IMR-90 (cell line): ENCODE measurements at regions not wholly inside any gene's neighbourhood (a gene's known extent, or its start where the extent isn't known, plus 50 kb on each side); places are given as distances from the start of the nearest gene placed in this dataset.

Experiments
- ATAC-seq: fragments of 200-7000 bp; cut with Tn5 transposase; 2 replicates; pipeline ENCODE4 v1.9.1; 2020; ENCODE audit warnings: low read depth, mild to moderate bottlenecking, moderate library complexity
- BruUV-seq: library from RNA; stranded (reverse); fragments of 400-500 nt; replicated peaks from 2 replicates; lab custom pipeline; 2021; lab: Mats Ljungman, UMichigan
- CTCF ChIA-PET: fragments of 300-600 bp; formaldehyde crosslinking; extraction: SDS; loops from one replicate; lab custom pipeline; 2021; ENCODE audit warnings: antibody characterized with exemption; lab: Yijun Ruan, JAX
- POLR2A ChIA-PET: fragments of 300-600 bp; sonication (Branson Sonifier 250); formaldehyde crosslinking; loops from one replicate; lab custom pipeline; 2022; ENCODE audit warnings: antibody characterized with exemption; ENCODE audit not compliant: unreplicated experiment; lab: Charles Lee
- DNase-seq: peaks from one replicate; pipeline ENCODE4 v3.0.0; 2013
- H2AFZ ChIP-seq: replicated peaks from 2 replicates; pipeline ENCODE3; 2013; ENCODE audit warnings: low read length, mild to moderate bottlenecking; ENCODE audit not compliant: poor library complexity
- H2AK5ac ChIP-seq: 2 replicates; pipeline ENCODE4 v1.6.1; 2013; ENCODE audit warnings: low read depth, low read length, inconsistent platforms
- H2AK9ac ChIP-seq: replicated peaks from 2 replicates; pipeline ENCODE3; 2013; ENCODE audit warnings: mild to moderate bottlenecking, low read depth, low read length, moderate library complexity; ENCODE audit not compliant: poor library complexity
- H2BK120ac ChIP-seq: 2 replicates; pipeline ENCODE4 v1.6.1; 2013; ENCODE audit warnings: low read depth, low read length, inconsistent platforms
- H2BK15ac ChIP-seq: 3 replicates; pipeline ENCODE4 v1.6.1; 2013; ENCODE audit warnings: low read depth, low read length, inconsistent platforms
- H2BK20ac ChIP-seq: 2 replicates; pipeline ENCODE4 v1.6.1; 2013; ENCODE audit warnings: low read depth, mild to moderate bottlenecking, inconsistent platforms, low read length, moderate library complexity
- H2BK5ac ChIP-seq: 2 replicates; pipeline ENCODE4 v1.6.1; 2013; ENCODE audit warnings: mild to moderate bottlenecking, low read depth, low read length, inconsistent platforms; ENCODE audit not compliant: poor library complexity, severe bottlenecking
- H3K14ac ChIP-seq: replicated peaks from 2 replicates; pipeline ENCODE4 v1.6.1; 2013; ENCODE audit warnings: low read depth, low read length, inconsistent platforms
- H3K18ac ChIP-seq: 2 replicates; pipeline ENCODE4 v1.6.1; 2013; ENCODE audit warnings: low read depth, low read length, control low read depth
- H3K23ac ChIP-seq: 2 replicates; pipeline ENCODE4 v1.6.1; 2013; ENCODE audit warnings: low read depth, low read length, inconsistent platforms
- H3K27ac ChIP-seq: 2 replicates; pipeline ENCODE4 v1.5.1; 2013; ENCODE audit warnings: mild to moderate bottlenecking, control low read depth, low read length; ENCODE audit not compliant: insufficient read depth
- H3K27me3 ChIP-seq: 2 replicates; pipeline ENCODE4 v1.6.1; 2013; ENCODE audit warnings: low read length; ENCODE audit not compliant: control insufficient read depth, insufficient read depth
- H3K36me3 ChIP-seq: 2 replicates; pipeline ENCODE4 v1.6.1; 2013; ENCODE audit warnings: low read length, mixed read lengths; ENCODE audit not compliant: control insufficient read depth, insufficient read depth
- H3K4ac ChIP-seq: 2 replicates; pipeline ENCODE4 v1.6.1; 2013; ENCODE audit warnings: low read depth, low read length, inconsistent platforms
- H3K4me1 ChIP-seq: 2 replicates; pipeline ENCODE4 v1.6.1; 2013; ENCODE audit warnings: low read length, mixed read lengths; ENCODE audit not compliant: control insufficient read depth, insufficient read depth
- H3K4me2 ChIP-seq: 2 replicates; pipeline ENCODE4 v1.6.1; 2013; ENCODE audit warnings: low read depth, mild to moderate bottlenecking, control low read depth, low read length, moderate library complexity
- H3K4me3 ChIP-seq: 2 replicates; pipeline ENCODE4 v1.5.1; 2013; ENCODE audit warnings: low read depth, mild to moderate bottlenecking, control low read depth, low read length, moderate library complexity; ENCODE audit not compliant: insufficient read depth
- H3K56ac ChIP-seq: 2 replicates; pipeline ENCODE4 v1.6.1; 2013; ENCODE audit warnings: low read length, inconsistent platforms; ENCODE audit not compliant: insufficient read depth; ENCODE audit errors: extremely low read depth
- H3K79me1 ChIP-seq, 2 experiments: 2 replicates each; pipeline ENCODE4 v1.6.1; 2013; ENCODE audit warnings: low read length in 2 of 2, inconsistent platforms in 1 of 2, low read depth in 1 of 2
- H3K9ac ChIP-seq: 2 replicates; pipeline ENCODE4 v1.6.1; 2013; ENCODE audit warnings: low read depth, low read length, control low read depth
- H3K9me1 ChIP-seq: 2 replicates; pipeline ENCODE4 v1.6.1; 2013; ENCODE audit warnings: low read length, inconsistent platforms; ENCODE audit not compliant: insufficient read depth
- H3K9me3 ChIP-seq: 2 replicates; pipeline ENCODE4 v1.6.1; 2013; ENCODE audit warnings: low read length; ENCODE audit not compliant: control insufficient read depth, insufficient read depth
- H4K20me1 ChIP-seq: 2 replicates; pipeline ENCODE4 v1.6.1; 2013; ENCODE audit warnings: low read length, inconsistent platforms; ENCODE audit not compliant: insufficient read depth
- H4K5ac ChIP-seq: 2 replicates; pipeline ENCODE4 v1.6.1; 2013; ENCODE audit warnings: mild to moderate bottlenecking, low read depth, low read length, control low read depth
- H4K8ac ChIP-seq, 2 experiments: 2 replicates each; pipeline ENCODE4 v1.6.1; 2013; ENCODE audit warnings: low read depth in 2 of 2, low read length in 2 of 2, control low read depth in 1 of 2, inconsistent platforms in 1 of 2
- H4K91ac ChIP-seq: 2 replicates; pipeline ENCODE4 v1.6.1; 2013; ENCODE audit warnings: low read depth, low read length, inconsistent platforms; ENCODE audit not compliant: insufficient read depth
- BHLHE40 ChIP-seq: fragments of 150-350 bp; IDR thresholded peaks from 2 replicates; pipeline ENCODE4 v1.6.1; 2016; ENCODE audit warnings: mild to moderate bottlenecking, low read depth, low read length
- CEBPB ChIP-seq: IDR thresholded peaks from 2 replicates; pipeline ENCODE4 v1.6.1; 2012; ENCODE audit warnings: low read depth, low read length, improper control_type of control experiment
- CHD1 ChIP-seq: IDR thresholded peaks from 2 replicates; pipeline ENCODE4 v1.6.1; 2012; ENCODE audit warnings: low read depth, low read length, improper control_type of control experiment
- CTCF ChIP-seq: conservative IDR thresholded peaks from 2 replicates; pipeline ENCODE4 v1.5.1; 2012; ENCODE audit warnings: mild to moderate bottlenecking, low read depth, low read length, improper control_type of control experiment
- ELK1 ChIP-seq: fragments of 150-350 bp; IDR thresholded peaks from 2 replicates; pipeline ENCODE4 v1.6.1; 2016; ENCODE audit warnings: low read depth, mild to moderate bottlenecking, low read length, moderate library complexity, borderline replicate concordance
- FOS ChIP-seq: fragments of 150-350 bp; IDR thresholded peaks from 2 replicates; pipeline ENCODE4 v1.6.1; 2016; ENCODE audit warnings: low read depth, low read length
- MAFK ChIP-seq: IDR thresholded peaks from 2 replicates; pipeline ENCODE4 v1.6.1; 2012; ENCODE audit warnings: low read depth, low read length, improper control_type of control experiment
- MAZ ChIP-seq: IDR thresholded peaks from 2 replicates; pipeline ENCODE4 v1.6.1; 2012; ENCODE audit warnings: low read depth, mild to moderate bottlenecking, low read length, improper control_type of control experiment, moderate library complexity, borderline replicate concordance
- MXI1 ChIP-seq: IDR thresholded peaks from 2 replicates; pipeline ENCODE4 v1.6.1; 2012; ENCODE audit warnings: low read depth, mild to moderate bottlenecking, low read length, moderate library complexity, borderline replicate concordance
- NFE2L2 ChIP-seq: fragments of 150-350 bp; IDR thresholded peaks from 2 replicates; pipeline ENCODE4 v1.6.1; 2016; ENCODE audit warnings: low read depth, mild to moderate bottlenecking, low read length
- POLR2A ChIP-seq: IDR thresholded peaks from 2 replicates; pipeline ENCODE4 v1.6.1; 2012; ENCODE audit warnings: mild to moderate bottlenecking, low read depth, low read length
- RAD21 ChIP-seq: IDR thresholded peaks from 2 replicates; pipeline ENCODE4 v1.6.1; 2012; ENCODE audit warnings: low read length, improper control_type of control experiment
- RCOR1 ChIP-seq: IDR thresholded peaks from 2 replicates; pipeline ENCODE4 v1.6.1; 2012; ENCODE audit warnings: mild to moderate bottlenecking, low read length, improper control_type of control experiment; ENCODE audit not compliant: insufficient replicate concordance
- RFX5 ChIP-seq: IDR thresholded peaks from 2 replicates; pipeline ENCODE4 v1.8.0; 2012; ENCODE audit warnings: low read depth, mild to moderate bottlenecking, low read length, moderate library complexity
- SMC3 ChIP-seq: fragments of 150-350 bp; IDR thresholded peaks from 2 replicates; pipeline ENCODE4 v1.6.1; 2016; ENCODE audit warnings: low read depth, mild to moderate bottlenecking, antibody characterized with exemption, low read length, moderate library complexity
- USF2 ChIP-seq: fragments of 150-350 bp; IDR thresholded peaks from 2 replicates; pipeline ENCODE4 v1.6.1; 2017; ENCODE audit warnings: mild to moderate bottlenecking, antibody characterized with exemption, low read length, low read depth
- WGBS, 2 experiments: methylation state at CpG; one replicate each; pipeline versions ENCODE4 v1.1.5 to v1.1.7; 2013; ENCODE audit warnings: missing lambda C conversion rate in 2 of 2; ENCODE audit not compliant: insufficient read length in 1 of 2; ENCODE audit errors: extremely low coverage in 2 of 2; 5-methylcytosine and 5-hydroxymethylcytosine counted together
- dilution Hi-C: fragments of 300-500 bp; cut with HindIII; formaldehyde crosslinking; loops from one replicate; pipeline ENCODE4 v1.14.3; 2018; ENCODE audit warnings: low sequenced_read_pairs; ENCODE audit not compliant: unreplicated experiment
- in situ Hi-C: fragments of 300-500 bp; cut with MboI; formaldehyde crosslinking; loops from 3 replicates; pipeline ENCODE4 v1.14.3; 2019; ENCODE audit warnings: low sequenced_read_pairs, inconsistent platforms, mixed read lengths
- intact Hi-C: fragments of 100-400 bp; cut with micrococcal nuclease; formaldehyde crosslinking; loops from 2 replicates; pipeline ENCODE4 v1.10.0; 2022

GRCh38 chr21:28410256-28410655, 582.4 kb downstream of the LTN1 start:
- dilution Hi-C loops (no loop called here), intact Hi-C loops (no loop called here), in situ Hi-C loops (no loop called here)
- H3K23ac ChIP-seq, result no peak overlapping the region
- ChIA-PET POLR2A (no interaction called here), CTCF (no interaction called here)
- no TSS peak for BruUV-seq
- H3K27ac ChIP-seq, result no peak overlapping the region
- H2AK9ac ChIP-seq, result no peak overlapping the region
- no peak overlapping the region for H2AFZ ChIP-seq
- no peak overlapping the region for H3K9ac ChIP-seq
- H2BK15ac ChIP-seq, result no peak overlapping the region
- H3K27me3 ChIP-seq, result no peaks in the 10 kb centered on the region
- H3K14ac ChIP-seq, result no peak overlapping the region
- DNase-seq (no peak), ATAC-seq (no peak)
- no peak overlapping the region for H3K4ac ChIP-seq
- no peak overlapping the region for H3K4me3 ChIP-seq
- no peak overlapping the region for H3K56ac ChIP-seq
- no peaks in the 10 kb centered on the region for H3K9me3 ChIP-seq
- no peaks in the 10 kb centered on the region for H3K36me3 ChIP-seq
- no peaks in the 10 kb centered on the region for H4K20me1 ChIP-seq
- H4K91ac ChIP-seq, result no peak overlapping the region
- no peak overlapping the region for H2BK120ac ChIP-seq
- H2BK20ac ChIP-seq, result no peak overlapping the region
- no CpG with 5 or more reads among the region's 2 CpGs for WGBS, 2 experiments
- no peak overlapping the region for H3K18ac ChIP-seq
- H3K79me1 ChIP-seq, result no peaks in the 10 kb centered on the region
- no peak overlapping the region for H4K8ac ChIP-seq
- peak overlapping the region; percentile 63; the same call in 1 of the 2 replicates for H4K5ac ChIP-seq
- H3K4me2 ChIP-seq, result no peak overlapping the region
- H3K9me1 ChIP-seq, result no peaks in the 10 kb centered on the region
- TF ChIP-seq CTCF, result no peak
- TF ChIP-seq MAZ, result no peak
- no peak for TF ChIP-seq RCOR1
- TF ChIP-seq FOS, result no peak
- no peak for TF ChIP-seq BHLHE40
- TF ChIP-seq CHD1, result no peak
- no peak for TF ChIP-seq CEBPB
- no peak for TF ChIP-seq USF2
- TF ChIP-seq ELK1, result no peak
- no peak for TF ChIP-seq MAFK
- TF ChIP-seq MXI1, result no peak
- no peak for TF ChIP-seq RFX5
- TF ChIP-seq SMC3, result no peak
- TF ChIP-seq RAD21, result no peak
- TF ChIP-seq NFE2L2, result no peak
- TF ChIP-seq POLR2A, result no peak
- no peak overlapping the region for H2BK5ac ChIP-seq
- no peak overlapping the region for H2AK5ac ChIP-seq
- no peaks in the 10 kb centered on the region for H3K4me1 ChIP-seq
